Liver (tissue), 3 donors: ENCODE measurements at regions not wholly inside any gene's neighbourhood (a gene's known extent, or its start where the extent isn't known, plus 50 kb on each side); places are given as distances from the start of the nearest gene placed in this dataset.
"Not testable (repeated sequence)": the region's sequence is repeated elsewhere in the genome, so short reads cannot be mapped to it uniquely, and the experiment has no call there.

ENCODE experiments used
- EGR1 ChIP-seq, 2 donors: IDR thresholded peaks; 2 replicates each; pipeline ENCODE4 v1.6.1; 2016 to 2018; ENCODE audit warnings: antibody characterized with exemption in 2 of 2, low read depth in 2 of 2
- FOXA1 ChIP-seq: IDR thresholded peaks from 2 replicates; pipeline ENCODE4 v1.6.1; 2016; ENCODE audit warnings: antibody characterized with exemption
- JUND ChIP-seq, 2 donors: IDR thresholded peaks; 2 replicates each; pipeline ENCODE4 v1.6.1; 2016; ENCODE audit warnings: antibody characterized with exemption in 2 of 2
- RXRA ChIP-seq, 2 donors: IDR thresholded peaks; 2 replicates each; pipeline ENCODE4 v1.6.1; 2017 to 2018; ENCODE audit warnings: antibody characterized with exemption in 2 of 2, mild to moderate bottlenecking in 1 of 2
- ZBTB33 ChIP-seq: IDR thresholded peaks from 2 replicates; pipeline ENCODE4 v1.6.1; 2016; ENCODE audit warnings: antibody characterized with exemption
- TF ChIP-seq, protein P1 (sequence below): fragments of 150-350 bp; IDR thresholded peaks from 2 replicates; pipeline ENCODE4 v1.5.1; 2017; ENCODE audit warnings: improper control_type of control experiment, low read depth, low read length; ENCODE audit not compliant: missing input control
- TF ChIP-seq, protein P2 (sequence below): IDR thresholded peaks from 2 replicates; pipeline ENCODE4 v1.6.1; 2016; ENCODE audit warnings: antibody characterized with exemption, mild to moderate bottlenecking
- TF ChIP-seq, protein P3 (sequence below): IDR thresholded peaks from 2 replicates; pipeline ENCODE4 v1.6.1; 2016; ENCODE audit warnings: antibody characterized with exemption
- donor health status: healthy.
- donor health status: healthy.

GRCh38 chr9:65519018-65519417 lies 156.7 kb upstream of the ZNG1E start:
- TF ChIP-seq, protein P1, sequence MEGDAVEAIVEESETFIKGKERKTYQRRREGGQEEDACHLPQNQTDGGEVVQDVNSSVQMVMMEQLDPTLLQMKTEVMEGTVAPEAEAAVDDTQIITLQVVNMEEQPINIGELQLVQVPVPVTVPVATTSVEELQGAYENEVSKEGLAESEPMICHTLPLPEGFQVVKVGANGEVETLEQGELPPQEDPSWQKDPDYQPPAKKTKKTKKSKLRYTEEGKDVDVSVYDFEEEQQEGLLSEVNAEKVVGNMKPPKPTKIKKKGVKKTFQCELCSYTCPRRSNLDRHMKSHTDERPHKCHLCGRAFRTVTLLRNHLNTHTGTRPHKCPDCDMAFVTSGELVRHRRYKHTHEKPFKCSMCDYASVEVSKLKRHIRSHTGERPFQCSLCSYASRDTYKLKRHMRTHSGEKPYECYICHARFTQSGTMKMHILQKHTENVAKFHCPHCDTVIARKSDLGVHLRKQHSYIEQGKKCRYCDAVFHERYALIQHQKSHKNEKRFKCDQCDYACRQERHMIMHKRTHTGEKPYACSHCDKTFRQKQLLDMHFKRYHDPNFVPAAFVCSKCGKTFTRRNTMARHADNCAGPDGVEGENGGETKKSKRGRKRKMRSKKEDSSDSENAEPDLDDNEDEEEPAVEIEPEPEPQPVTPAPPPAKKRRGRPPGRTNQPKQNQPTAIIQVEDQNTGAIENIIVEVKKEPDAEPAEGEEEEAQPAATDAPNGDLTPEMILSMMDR = not testable (repeated sequence)
- TF ChIP-seq, protein P2, sequence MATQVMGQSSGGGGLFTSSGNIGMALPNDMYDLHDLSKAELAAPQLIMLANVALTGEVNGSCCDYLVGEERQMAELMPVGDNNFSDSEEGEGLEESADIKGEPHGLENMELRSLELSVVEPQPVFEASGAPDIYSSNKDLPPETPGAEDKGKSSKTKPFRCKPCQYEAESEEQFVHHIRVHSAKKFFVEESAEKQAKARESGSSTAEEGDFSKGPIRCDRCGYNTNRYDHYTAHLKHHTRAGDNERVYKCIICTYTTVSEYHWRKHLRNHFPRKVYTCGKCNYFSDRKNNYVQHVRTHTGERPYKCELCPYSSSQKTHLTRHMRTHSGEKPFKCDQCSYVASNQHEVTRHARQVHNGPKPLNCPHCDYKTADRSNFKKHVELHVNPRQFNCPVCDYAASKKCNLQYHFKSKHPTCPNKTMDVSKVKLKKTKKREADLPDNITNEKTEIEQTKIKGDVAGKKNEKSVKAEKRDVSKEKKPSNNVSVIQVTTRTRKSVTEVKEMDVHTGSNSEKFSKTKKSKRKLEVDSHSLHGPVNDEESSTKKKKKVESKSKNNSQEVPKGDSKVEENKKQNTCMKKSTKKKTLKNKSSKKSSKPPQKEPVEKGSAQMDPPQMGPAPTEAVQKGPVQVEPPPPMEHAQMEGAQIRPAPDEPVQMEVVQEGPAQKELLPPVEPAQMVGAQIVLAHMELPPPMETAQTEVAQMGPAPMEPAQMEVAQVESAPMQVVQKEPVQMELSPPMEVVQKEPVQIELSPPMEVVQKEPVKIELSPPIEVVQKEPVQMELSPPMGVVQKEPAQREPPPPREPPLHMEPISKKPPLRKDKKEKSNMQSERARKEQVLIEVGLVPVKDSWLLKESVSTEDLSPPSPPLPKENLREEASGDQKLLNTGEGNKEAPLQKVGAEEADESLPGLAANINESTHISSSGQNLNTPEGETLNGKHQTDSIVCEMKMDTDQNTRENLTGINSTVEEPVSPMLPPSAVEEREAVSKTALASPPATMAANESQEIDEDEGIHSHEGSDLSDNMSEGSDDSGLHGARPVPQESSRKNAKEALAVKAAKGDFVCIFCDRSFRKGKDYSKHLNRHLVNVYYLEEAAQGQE = not testable (repeated sequence)
- not testable (repeated sequence) for TF ChIP-seq EGR1 (IDR thresholded peaks at IDR 0.05; ENCODE audit: low read depth in 2 of 2); JUND (IDR thresholded peaks at IDR 0.05); ZBTB33; FOXA1; RXRA (IDR thresholded peaks at IDR 0.05)
- TF ChIP-seq, protein P3, sequence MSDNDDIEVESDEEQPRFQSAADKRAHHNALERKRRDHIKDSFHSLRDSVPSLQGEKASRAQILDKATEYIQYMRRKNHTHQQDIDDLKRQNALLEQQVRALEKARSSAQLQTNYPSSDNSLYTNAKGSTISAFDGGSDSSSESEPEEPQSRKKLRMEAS = not testable (repeated sequence)
